ENCODE measurements at regions not wholly inside any gene's neighbourhood (a gene's known extent, or its start where the extent isn't known, plus 50 kb on each side); places are given as distances from the start of the nearest gene placed in this dataset.

GRCh38 chr18:46298511-46298910 is 194.3 kb downstream of the HAUS1 start (continued):
- TF ChIP-seq SIX5 (IDR thresholded peaks at IDR 0.05; ENCODE audit: low read depth, low read length) = no peak

Measured in H1 (cell line).